ENCODE measurements at regions not wholly inside any gene's neighbourhood (a gene's known extent, or its start where the extent isn't known, plus 50 kb on each side); places are given as distances from the start of the nearest gene placed in this dataset.
"Not testable (repeated sequence)": the region's sequence is repeated elsewhere in the genome, so short reads cannot be mapped to it uniquely, and the experiment has no call there.

GRCh38 chr7:4523873-4524272 lies 158.2 kb upstream of the FOXK1 start:
- DNase-seq (ENCODE audit: low read depth): no peak

- no peak for DNase-seq (ENCODE audit: low read depth)
These were observed 156.2 kb upstream of the FOXK1 start for GRCh38 chr7:4525884-4526283.

- DNase-seq (ENCODE audit: low read depth): no peak
These were observed 154.0 kb upstream of the FOXK1 start for GRCh38 chr7:4527988-4528636.

GRCh38 chr7:4531236-4531635 lies 150.9 kb upstream of the FOXK1 start:
- no peak for DNase-seq (ENCODE audit: low read depth)

- DNase-seq (ENCODE audit: low read depth): not testable (repeated sequence)
These were observed 148.8 kb upstream of the FOXK1 start for GRCh38 chr7:4533339-4533738.

- no peak for DNase-seq (ENCODE audit: low read depth)
These were observed 132.4 kb upstream of the FOXK1 start for GRCh38 chr7:4549681-4550080.

GRCh38 chr7:4550117-4550516 lies 132.0 kb upstream of the FOXK1 start:
- no peak for DNase-seq (ENCODE audit: low read depth)

- no peak for DNase-seq (ENCODE audit: low read depth)
These were observed 129.1 kb upstream of the FOXK1 start for GRCh38 chr7:4552985-4553384.

- no peak for DNase-seq (ENCODE audit: low read depth)
These were observed 125.0 kb upstream of the FOXK1 start for GRCh38 chr7:4556868-4557793.

GRCh38 chr7:4561795-4562194 lies 120.3 kb upstream of the FOXK1 start:
- DNase-seq (ENCODE audit: low read depth): no peak

GRCh38 chr7:4566714-4567113 lies 115.4 kb upstream of the FOXK1 start:
- no peak for DNase-seq (ENCODE audit: low read depth)

GRCh38 chr7:4574851-4575250 lies 107.2 kb upstream of the FOXK1 start:
- no peak for DNase-seq (ENCODE audit: low read depth)

GRCh38 chr7:4575254-4575653 lies 106.8 kb upstream of the FOXK1 start:
- no peak for DNase-seq (ENCODE audit: low read depth)

GRCh38 chr7:4602905-4603842 lies 78.9 kb upstream of the FOXK1 start:
- no peak for DNase-seq (ENCODE audit: low read depth)

GRCh38 chr7:4603843-4604231 lies 78.3 kb upstream of the FOXK1 start:
- DNase-seq (ENCODE audit: low read depth): no peak

GRCh38 chr7:4604456-4604940 lies 77.6 kb upstream of the FOXK1 start:
- DNase-seq (ENCODE audit: low read depth): no peak

GRCh38 chr7:4606797-4607196 lies 75.3 kb upstream of the FOXK1 start:
- DNase-seq (ENCODE audit: low read depth): no peak

GRCh38 chr7:4607311-4607729 lies 74.8 kb upstream of the FOXK1 start:
- no peak for DNase-seq (ENCODE audit: low read depth)

GRCh38 chr7:4609576-4609975 lies 72.5 kb upstream of the FOXK1 start:
- DNase-seq (ENCODE audit: low read depth): not testable (repeated sequence)

GRCh38 chr7:4610768-4611467 lies 71.2 kb upstream of the FOXK1 start:
- peak; percentile 37 for DNase-seq (ENCODE audit: low read depth)

GRCh38 chr7:4612237-4612636 lies 69.9 kb upstream of the FOXK1 start:
- DNase-seq (ENCODE audit: low read depth): no peak

Measured in T follicular helper cell (primary cell).